ENCODE measurements at regions not wholly inside any gene's neighbourhood (a gene's known extent, or its start where the extent isn't known, plus 50 kb on each side); places are given as distances from the start of the nearest gene placed in this dataset.

GRCh38 chr21:35427320-35428000 is 378.4 kb upstream of the RUNX1 start:
- DNase-seq (ENCODE audit: low read depth), result no peak

- no peak for DNase-seq (ENCODE audit: low read depth)
Measured at GRCh38 chr21:35426897-35427296, 377.8 kb upstream of the RUNX1 start.

- DNase-seq (ENCODE audit: low read depth), result no peak
Measured at GRCh38 chr21:35426469-35426868, 377.4 kb upstream of the RUNX1 start.

- no peak for DNase-seq (ENCODE audit: low read depth)
Measured at GRCh38 chr21:35424122-35424521, 375.0 kb upstream of the RUNX1 start.

- DNase-seq (ENCODE audit: low read depth), result peak; percentile 10
Measured at GRCh38 chr21:35423709-35424108, 374.6 kb upstream of the RUNX1 start.

GRCh38 chr21:35422011-35422410 is 372.9 kb upstream of the RUNX1 start:
- no peak for DNase-seq (ENCODE audit: low read depth)

- DNase-seq (ENCODE audit: low read depth), result no peak
Measured at GRCh38 chr21:35421221-35421620, 372.1 kb upstream of the RUNX1 start.

- no peak for DNase-seq (ENCODE audit: low read depth)
Measured at GRCh38 chr21:35420656-35421055, 371.6 kb upstream of the RUNX1 start.

GRCh38 chr21:35417762-35418161 is 368.7 kb upstream of the RUNX1 start:
- DNase-seq (ENCODE audit: low read depth), result no peak

GRCh38 chr21:35416866-35417489 is 367.9 kb upstream of the RUNX1 start:
- no peak for DNase-seq (ENCODE audit: low read depth)

- no peak for DNase-seq (ENCODE audit: low read depth)
Measured at GRCh38 chr21:35414507-35415139, 365.5 kb upstream of the RUNX1 start.

GRCh38 chr21:35414056-35414455 is 365.0 kb upstream of the RUNX1 start:
- no peak for DNase-seq (ENCODE audit: low read depth)

GRCh38 chr21:35412231-35412630 is 363.1 kb upstream of the RUNX1 start:
- no peak for DNase-seq (ENCODE audit: low read depth)

GRCh38 chr21:35411434-35411833 is 362.3 kb upstream of the RUNX1 start:
- no peak for DNase-seq (ENCODE audit: low read depth)

GRCh38 chr21:35410656-35411055 is 361.6 kb upstream of the RUNX1 start:
- DNase-seq (ENCODE audit: low read depth), result no peak

- DNase-seq (ENCODE audit: low read depth), result no peak
Measured at GRCh38 chr21:35410123-35410522, 361.0 kb upstream of the RUNX1 start.

GRCh38 chr21:35408401-35408800 is 359.3 kb upstream of the RUNX1 start:
- DNase-seq (ENCODE audit: low read depth), result no peak

GRCh38 chr21:35406635-35407034 is 357.5 kb upstream of the RUNX1 start:
- DNase-seq (ENCODE audit: low read depth), result no peak

- no peak for DNase-seq (ENCODE audit: low read depth)
Measured at GRCh38 chr21:35405981-35406380, 356.9 kb upstream of the RUNX1 start.

GRCh38 chr21:35404247-35404646 is 355.1 kb upstream of the RUNX1 start:
- no peak for DNase-seq (ENCODE audit: low read depth)

GRCh38 chr21:35402061-35402460 is 353.0 kb upstream of the RUNX1 start:
- DNase-seq (ENCODE audit: low read depth), result no peak

GRCh38 chr21:35401476-35401875 is 352.4 kb upstream of the RUNX1 start:
- no peak for DNase-seq (ENCODE audit: low read depth)

GRCh38 chr21:35400233-35400939 is 351.3 kb upstream of the RUNX1 start:
- peak; percentile 69 for DNase-seq (ENCODE audit: low read depth)

All from fibroblast of the conjunctiva (primary cell).